HEK293 (cell line): ENCODE measurements at regions not wholly inside any gene's neighbourhood (a gene's known extent, or its start where the extent isn't known, plus 50 kb on each side); places are given as distances from the start of the nearest gene placed in this dataset.

Experiments
- CTCF ChIA-PET: fragments of 350-600 bp; formaldehyde crosslinking; extraction: SDS; loops from one replicate; lab custom pipeline; 2021; ENCODE audit warnings: antibody characterized with exemption; lab: Yijun Ruan, JAX
- POLR2A ChIA-PET: fragments of 300-600 bp; formaldehyde crosslinking; extraction: SDS; loops from one replicate; lab custom pipeline; 2020; ENCODE audit warnings: antibody characterized with exemption, inconsistent platforms; lab: Yijun Ruan, JAX
- H3K27ac ChIP-seq: fragments of 200-500 bp; sonication (Bioruptor generic); 2 replicates; pipeline ENCODE4 v1.5.1; 2014; ENCODE audit warnings: low read depth, low read length, control low read depth, inconsistent platforms; ENCODE audit errors: extremely low read depth
- H3K36me3 ChIP-seq, 2 experiments: fragments of 200-500 bp in 1 of 2; sonication (Bioruptor generic) in 1 of 2; 1 replicate in 1 of 2; 2 replicates in 1 of 2; pipeline ENCODE4 v1.5.1; 2014 to 2017; ENCODE audit warnings: inconsistent platforms in 2 of 2, low read length in 2 of 2; ENCODE audit not compliant: control insufficient read depth in 2 of 2, insufficient read depth in 1 of 2
- H3K4me1 ChIP-seq: fragments of 200-500 bp; sonication (Bioruptor generic); 2 replicates; pipeline ENCODE4 v1.5.1; 2014; ENCODE audit warnings: mild to moderate bottlenecking, low read length, inconsistent platforms; ENCODE audit not compliant: control insufficient read depth, insufficient read depth
- H3K4me3 ChIP-seq: 2 replicates; pipeline ENCODE4 v1.5.1; 2011; ENCODE audit warnings: low read depth, mild to moderate bottlenecking, control low read depth, low read length, moderate library complexity
- H3K9me3 ChIP-seq: fragments of 200-500 bp; sonication (Bioruptor generic); 2 replicates; pipeline ENCODE4 v1.5.1; 2014; ENCODE audit warnings: low read depth, low read length, inconsistent platforms; ENCODE audit not compliant: control insufficient read depth, insufficient read depth
- BCL11B ChIP-seq: fragments of 450-650 bp; formaldehyde crosslinking; IDR thresholded peaks from 2 replicates; pipeline ENCODE4 v1.5.1; 2016; ENCODE audit warnings: low read depth, missing biosample characterization, missing genetic modification characterization
- FEZF1 ChIP-seq: fragments of 450-650 bp; formaldehyde crosslinking; IDR thresholded peaks from 2 replicates; pipeline ENCODE4 v1.5.1; 2016; ENCODE audit warnings: missing biosample characterization, missing genetic modification characterization
- GLIS2 ChIP-seq: fragments of 450-650 bp; formaldehyde crosslinking; IDR thresholded peaks from 2 replicates; pipeline ENCODE4 v1.5.1; 2016; ENCODE audit warnings: missing biosample characterization, missing genetic modification characterization
- HOXA7 ChIP-seq: sonication (generic); formaldehyde crosslinking; IDR thresholded peaks from 2 replicates; pipeline ENCODE4 v1.8.1; 2022; ENCODE audit warnings: missing genetic modification reagents, borderline replicate concordance
- OSR2 ChIP-seq: fragments of 450-650 bp; formaldehyde crosslinking; IDR thresholded peaks from 2 replicates; pipeline ENCODE4 v1.5.1; 2016; ENCODE audit warnings: missing biosample characterization, missing genetic modification characterization
- PRDM10 ChIP-seq: fragments of 450-650 bp; formaldehyde crosslinking; IDR thresholded peaks from 2 replicates; pipeline ENCODE4 v1.5.1; 2016; ENCODE audit warnings: missing biosample characterization, missing genetic modification characterization
- ZBTB20 ChIP-seq: fragments of 450-650 bp; formaldehyde crosslinking; IDR thresholded peaks from 2 replicates; pipeline ENCODE4 v1.5.1; 2016; ENCODE audit warnings: missing biosample characterization, missing genetic modification characterization
- ZBTB49 ChIP-seq: fragments of 450-650 bp; formaldehyde crosslinking; IDR thresholded peaks from 2 replicates; pipeline ENCODE4 v1.5.1; 2016; ENCODE audit warnings: missing biosample characterization, missing genetic modification characterization, low read depth
- ZBTB6 ChIP-seq: fragments of 450-650 bp; formaldehyde crosslinking; IDR thresholded peaks from 2 replicates; pipeline ENCODE4 v1.5.1; 2017; ENCODE audit warnings: missing biosample characterization, missing genetic modification characterization
- ZNF223 ChIP-seq: fragments of 450-650 bp; formaldehyde crosslinking; IDR thresholded peaks from 2 replicates; pipeline ENCODE4 v1.5.1; 2016; ENCODE audit warnings: missing biosample characterization, missing genetic modification characterization
- ZNF24 ChIP-seq: fragments of 450-650 bp; formaldehyde crosslinking; IDR thresholded peaks from 2 replicates; pipeline ENCODE4 v1.5.1; 2016; ENCODE audit warnings: missing biosample characterization, missing genetic modification characterization
- ZNF324 ChIP-seq: fragments of 450-650 bp; formaldehyde crosslinking; IDR thresholded peaks from 2 replicates; pipeline ENCODE4 v1.5.1; 2016; ENCODE audit warnings: missing biosample characterization, missing genetic modification characterization
- ZNF366 ChIP-seq: fragments of 450-650 bp; formaldehyde crosslinking; conservative IDR thresholded peaks from 2 replicates; pipeline ENCODE4 v1.5.1; 2016; ENCODE audit warnings: missing biosample characterization, missing genetic modification characterization
- ZNF398 ChIP-seq: fragments of 450-650 bp; formaldehyde crosslinking; IDR thresholded peaks from 2 replicates; pipeline ENCODE4 v1.5.1; 2017; ENCODE audit warnings: missing biosample characterization, missing genetic modification characterization
- ZNF426 ChIP-seq: fragments of 450-650 bp; formaldehyde crosslinking; IDR thresholded peaks from 2 replicates; pipeline ENCODE4 v1.5.1; 2017; ENCODE audit warnings: missing biosample characterization, missing genetic modification characterization, mild to moderate bottlenecking, inconsistent platforms, moderate library complexity
- ZNF433 ChIP-seq: fragments of 450-650 bp; formaldehyde crosslinking; IDR thresholded peaks from 2 replicates; pipeline ENCODE4 v1.5.1; 2016; ENCODE audit warnings: missing biosample characterization, missing genetic modification characterization, low read depth
- ZNF473 ChIP-seq: fragments of 450-650 bp; formaldehyde crosslinking; IDR thresholded peaks from 2 replicates; pipeline ENCODE4 v1.5.1; 2017; ENCODE audit warnings: missing biosample characterization, missing genetic modification characterization
- ZNF529 ChIP-seq: fragments of 450-650 bp; formaldehyde crosslinking; IDR thresholded peaks from 2 replicates; pipeline ENCODE4 v1.5.1; 2017; ENCODE audit warnings: missing genetic modification characterization, missing biosample characterization; ENCODE audit not compliant: insufficient replicate concordance
- ZNF544 ChIP-seq: fragments of 450-650 bp; formaldehyde crosslinking; IDR thresholded peaks from 2 replicates; pipeline ENCODE4 v1.5.0; 2017; ENCODE audit warnings: missing biosample characterization, missing genetic modification characterization
- ZNF623 ChIP-seq: fragments of 450-650 bp; formaldehyde crosslinking; IDR thresholded peaks from 2 replicates; pipeline ENCODE4 v1.5.1; 2016; ENCODE audit warnings: missing biosample characterization, missing genetic modification characterization
- ZNF626 ChIP-seq: fragments of 450-650 bp; sonication (Bioruptor Pico); formaldehyde crosslinking; IDR thresholded peaks from 2 replicates; pipeline ENCODE4 v1.5.1; 2018; ENCODE audit warnings: missing biosample characterization, missing genetic modification characterization, inconsistent platforms
- ZNF654 ChIP-seq: fragments of 450-650 bp; formaldehyde crosslinking; IDR thresholded peaks from 2 replicates; pipeline ENCODE4 v1.5.1; 2016; ENCODE audit warnings: low read depth, missing biosample characterization, missing genetic modification characterization
- ZNF658 ChIP-seq: fragments of 450-650 bp; formaldehyde crosslinking; IDR thresholded peaks from 2 replicates; pipeline ENCODE4; 2016; ENCODE audit warnings: missing biosample characterization, missing genetic modification characterization

GRCh38 chr11:19433791-19434190, 193.0 kb upstream of the E2F8 start:
- ChIA-PET POLR2A (no interaction called here), CTCF (no interaction called here)
- Histone ChIP-seq H3K36me3 (no peaks in the 10 kb centered on the region), H3K4me1 (no peaks in the 10 kb centered on the region), H3K27ac (no peak overlapping the region), H3K4me3 (no peak overlapping the region), H3K9me3 (no peaks in the 10 kb centered on the region)
- no peak for TF ChIP-seq ZNF623 (tag by site-specific recombination)

- no peaks in the 10 kb centered on the region for H3K4me1 ChIP-seq
- POLR2A ChIA-PET, result no interaction called here
- H3K4me3 ChIP-seq, result no peak overlapping the region
- no peaks in the 10 kb centered on the region for H3K9me3 ChIP-seq
- no peaks in the 10 kb centered on the region for H3K36me3 ChIP-seq
- CTCF ChIA-PET, result no interaction called here
- no peak for TF ChIP-seq ZNF366 (tag by site-specific recombination)
- no peak for TF ChIP-seq HOXA7 (CRISPR knock-in tag)
- TF ChIP-seq OSR2 (tag by site-specific recombination), result no peak
- TF ChIP-seq ZNF433, result no peak
- no peak for TF ChIP-seq ZNF426
- TF ChIP-seq ZNF626 (tag by site-specific recombination), result no peak
- TF ChIP-seq ZNF398 (tag by site-specific recombination), result no peak
- no peak for TF ChIP-seq ZBTB49 (tag by site-specific recombination)
- no peak for TF ChIP-seq ZNF654 (tag by site-specific recombination)
- TF ChIP-seq ZNF473 (tag by site-specific recombination), result no peak
- TF ChIP-seq ZBTB6 (tag by site-specific recombination), result no peak
- no peak for TF ChIP-seq ZNF658 (tag by site-specific recombination)
- no peak for TF ChIP-seq ZNF544 (tag by site-specific recombination)
- TF ChIP-seq BCL11B (tag by site-specific recombination), result no peak
- TF ChIP-seq GLIS2 (tag by site-specific recombination), result no peak
- H3K27ac ChIP-seq, result no peak overlapping the region
Measured at GRCh38 chr11:19433367-19433766, 192.6 kb upstream of the E2F8 start.

- no peaks in the 10 kb centered on the region for H3K36me3 ChIP-seq
- ChIA-PET CTCF (interaction anchor here (0.9 kb wide), 1 partner anchor 121 kb away, joined by 4 read pairs; no protein-coding TSS in a partner anchor), POLR2A (no interaction called here)
- H3K27ac ChIP-seq, result no peak overlapping the region
- no peak overlapping the region for H3K4me3 ChIP-seq
- H3K9me3 ChIP-seq, result no peaks in the 10 kb centered on the region
- H3K4me1 ChIP-seq, result no peaks in the 10 kb centered on the region
- TF ChIP-seq ZNF24 (tag by site-specific recombination) (0 out of 2 replicates have a peak, but pooled peaks have one; percentile 56), ZNF223 (tag by site-specific recombination) (no peak), ZBTB20 (tag by site-specific recombination) (peak; percentile 39; the same call in 1 of the 2 replicates), PRDM10 (tag by site-specific recombination) (0 out of 2 replicates have a peak, but pooled peaks have one; percentile 14), ZNF324 (0 out of 2 replicates have a peak, but pooled peaks have one; percentile 41), FEZF1 (tag by site-specific recombination) (peak; percentile 41), ZNF529 (tag by site-specific recombination) (no peak)
Measured at GRCh38 chr11:19432370-19433061, 191.8 kb upstream of the E2F8 start.
